Activated CD8-positive, alpha-beta memory T cell treated with anti-CD3 and anti-CD28 coated beads, Interleukin-2, amount 50 U/mL, for 4 hours (primary cell): ENCODE measurements at regions not wholly inside any gene's neighbourhood (a gene's known extent, or its start where the extent isn't known, plus 50 kb on each side); places are given as distances from the start of the nearest gene placed in this dataset.
A peak's percentile ranks its signal among the peaks of the same experiment; 100 is the strongest.
"Not testable (repeated sequence)": the region's sequence is repeated elsewhere in the genome, so short reads cannot be mapped to it uniquely, and the experiment has no call there.

Source experiments
- DNase-seq: peaks from one replicate; pipeline ENCODE4 v3.0.0-alpha.2; 2020

DNA sequence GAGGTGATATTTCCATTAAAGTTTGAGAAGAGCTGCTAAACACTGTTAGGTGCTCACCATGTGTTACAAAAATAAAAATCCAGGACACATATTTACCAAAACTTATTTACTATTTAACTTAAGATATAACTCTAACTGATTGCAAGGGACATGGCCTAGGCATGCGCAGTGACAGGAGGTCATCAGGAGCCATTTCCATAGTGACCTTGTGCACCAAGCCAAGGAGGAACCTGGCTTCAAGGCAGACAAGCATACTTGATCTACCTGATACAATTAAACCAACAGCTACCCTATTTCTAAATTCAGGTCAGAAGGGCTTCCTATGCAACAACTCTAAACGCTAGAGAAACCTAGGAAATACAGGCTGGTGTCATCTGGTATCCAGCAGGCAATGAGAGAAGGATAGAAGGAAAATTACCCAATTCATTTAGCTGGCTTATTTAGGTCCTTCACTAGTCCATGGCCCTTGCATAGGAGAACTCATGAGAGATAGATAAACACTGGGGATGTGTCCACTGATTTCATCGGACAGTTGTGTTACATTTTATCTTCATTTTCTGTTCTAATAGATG is 134.4 kb downstream of the FOXB1 start:
- no peak for DNase-seq

DNA sequence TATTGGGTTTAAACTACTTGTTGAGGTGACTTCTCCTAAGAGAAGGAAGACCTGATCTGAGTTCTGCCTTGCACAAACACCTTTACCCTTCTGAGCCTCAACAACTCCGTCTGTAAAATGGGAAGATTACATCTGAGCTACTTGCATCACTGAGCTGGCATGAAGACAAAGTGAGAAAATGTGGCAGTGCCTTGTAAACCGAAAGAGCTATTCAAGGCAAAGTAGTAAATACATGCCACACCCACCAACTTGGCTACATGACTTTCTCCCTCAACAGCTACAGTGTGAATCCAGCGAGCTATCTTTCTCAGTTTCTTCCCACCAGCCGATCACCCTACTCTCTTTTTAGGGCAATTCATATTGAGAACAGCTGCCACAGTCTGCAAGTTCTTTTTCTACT is 148.3 kb downstream of the FOXB1 start:
- no peak for DNase-seq

DNA sequence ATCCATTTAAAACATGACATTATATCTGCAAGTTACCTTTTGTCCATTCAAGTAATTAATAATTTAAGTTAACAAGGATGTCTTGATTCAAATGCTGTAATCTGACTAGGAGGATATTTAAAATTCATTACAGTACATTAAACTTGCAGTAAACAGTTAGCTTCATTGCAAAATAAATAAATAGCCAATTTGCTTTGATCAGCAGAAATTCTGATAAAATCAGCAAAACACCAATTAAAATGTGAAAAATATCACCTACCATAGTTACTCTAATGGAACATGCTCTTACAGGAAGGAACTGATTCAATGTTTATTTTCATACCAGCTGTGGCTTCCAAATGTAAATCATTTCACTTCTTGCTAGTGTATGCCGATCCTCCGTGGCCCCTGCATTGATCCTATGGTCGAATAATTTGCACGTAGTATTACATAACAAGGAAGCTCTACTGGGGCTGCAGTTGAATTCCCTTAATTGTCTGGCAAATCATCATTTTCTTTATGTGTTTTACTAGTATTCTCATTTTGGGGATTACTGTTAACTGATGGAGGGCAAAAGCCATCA is 150.7 kb downstream of the FOXB1 start:
- no peak for DNase-seq

DNA sequence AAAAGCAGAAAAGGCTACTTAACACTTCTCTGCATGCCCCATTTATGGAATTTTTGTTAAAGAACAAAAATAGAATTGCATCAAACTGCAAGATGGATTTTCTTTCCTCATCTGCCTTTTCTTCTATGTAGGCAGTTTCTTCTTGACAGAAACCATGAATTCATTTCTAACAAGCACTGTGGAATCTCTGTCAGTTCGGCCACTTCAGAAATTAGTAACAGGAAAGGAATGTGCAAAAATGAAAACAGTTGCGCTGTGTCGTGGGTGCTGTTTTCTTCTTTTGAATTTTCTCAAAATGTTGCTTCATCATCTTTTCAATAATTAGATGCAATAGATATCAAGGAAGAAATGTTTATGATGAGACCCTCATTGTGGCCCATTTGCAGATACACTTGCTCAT is 151.6 kb downstream of the FOXB1 start:
- DNase-seq, result no peak

DNA sequence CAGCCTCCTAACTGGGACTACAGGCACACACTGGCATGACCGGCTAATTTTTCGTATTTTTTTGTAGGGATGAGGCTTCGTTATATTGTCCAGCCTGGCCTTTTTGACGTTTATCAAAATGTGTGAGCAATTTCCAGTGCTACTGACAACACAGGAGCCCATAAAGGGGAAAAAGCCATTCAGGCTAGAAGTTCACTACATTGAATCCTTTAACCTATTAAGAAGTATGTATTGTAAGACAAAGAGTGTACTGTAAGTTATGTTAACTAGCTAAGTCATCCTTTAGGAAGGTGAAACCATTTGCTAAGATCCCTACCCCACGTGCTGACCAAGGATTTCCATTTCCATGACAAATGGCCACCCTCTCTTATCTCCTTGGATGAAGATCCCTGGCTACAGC is 156.8 kb downstream of the FOXB1 start:
- no peak for DNase-seq

DNA sequence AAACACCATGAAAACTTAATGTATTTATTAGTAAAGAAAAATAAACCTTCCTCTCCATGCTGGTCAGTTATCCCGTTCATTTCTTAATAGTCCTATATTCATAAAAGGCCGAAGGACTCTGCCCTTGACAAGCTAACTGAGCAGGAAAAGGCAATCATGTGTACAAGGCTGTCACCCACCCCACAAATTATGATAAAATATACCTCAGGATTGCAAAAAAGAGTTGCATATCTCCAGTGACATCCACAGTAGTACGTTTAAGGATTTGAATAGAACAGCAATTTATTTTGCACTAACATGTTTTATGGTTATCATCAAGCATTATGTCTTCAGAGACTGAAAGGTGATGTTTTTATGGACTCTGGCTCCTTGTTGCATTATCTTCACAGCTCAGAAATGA is 157.6 kb downstream of the FOXB1 start:
- DNase-seq, result no peak

DNA sequence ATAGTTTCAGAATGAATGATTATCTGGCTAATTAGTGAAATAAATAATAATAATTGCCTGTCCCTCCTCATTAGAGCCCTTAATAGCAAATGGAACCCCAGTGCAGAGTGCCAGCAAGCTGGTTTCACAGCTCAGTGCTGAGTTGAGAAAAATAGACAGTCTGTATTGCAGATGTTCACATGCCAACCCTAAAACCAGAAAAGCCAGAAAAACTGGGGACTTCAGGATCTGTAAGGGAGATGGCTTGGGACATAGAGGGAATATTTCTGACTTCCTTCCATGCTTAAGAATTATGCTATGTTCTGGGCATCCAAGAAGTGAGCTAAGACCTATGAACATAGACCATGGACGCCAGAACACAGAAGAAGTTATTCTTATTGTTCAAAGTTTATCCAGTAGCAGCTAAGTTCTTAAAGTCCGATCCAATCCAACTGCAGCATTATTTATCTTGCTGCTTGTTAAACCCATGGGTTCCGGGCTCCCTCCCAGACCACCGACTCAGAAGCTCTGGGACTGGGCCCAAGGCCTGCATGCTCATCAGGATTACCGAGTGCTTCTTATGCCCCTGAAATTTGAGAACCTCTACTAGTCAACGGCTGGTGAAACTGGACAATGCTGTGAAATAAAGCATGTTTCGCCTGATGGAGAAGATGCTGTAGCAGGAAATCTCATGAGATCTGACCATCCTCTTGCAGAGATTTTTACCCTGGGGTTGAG is 158.3 kb downstream of the FOXB1 start:
- DNase-seq, result no peak

DNA sequence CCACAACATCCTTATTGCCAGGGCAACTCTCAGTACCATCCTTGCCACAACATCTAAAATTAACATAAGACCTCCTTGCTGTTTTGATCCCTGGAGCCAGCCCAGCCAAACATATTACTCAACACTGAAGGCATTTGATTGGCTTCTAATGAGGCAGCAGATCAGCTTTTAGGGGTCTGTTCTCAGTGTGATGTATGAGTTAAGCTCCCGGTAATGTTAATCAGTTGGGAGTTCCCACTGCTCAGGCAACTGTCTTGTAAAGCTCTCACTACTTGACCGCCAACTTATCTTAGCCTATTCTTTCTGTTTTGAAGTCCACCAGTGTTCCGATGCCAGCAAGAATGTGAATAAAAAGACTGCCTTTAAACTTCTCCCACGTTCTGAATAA is 158.9 kb downstream of the FOXB1 start:
- DNase-seq, result no peak

DNA sequence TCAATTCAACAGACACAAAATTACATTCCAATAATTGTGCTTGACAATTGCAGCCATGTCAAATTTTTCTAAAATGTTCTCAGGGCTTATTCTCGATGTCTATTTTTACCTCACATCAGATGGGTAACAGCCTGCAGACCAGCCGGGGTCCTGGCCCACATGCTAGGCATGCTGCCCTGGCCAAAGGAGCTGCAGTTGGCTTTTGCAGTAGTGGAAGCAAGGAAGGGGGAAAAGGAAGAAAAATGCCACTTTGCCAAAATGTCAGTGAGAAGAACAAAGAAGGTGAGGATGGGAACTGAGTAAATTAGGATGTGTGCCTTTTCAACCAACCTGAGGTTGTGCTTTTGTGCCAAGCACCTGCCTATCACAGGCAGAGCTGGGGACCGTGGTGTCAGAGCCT is 161.0 kb downstream of the FOXB1 start:
- DNase-seq, result no peak

DNA sequence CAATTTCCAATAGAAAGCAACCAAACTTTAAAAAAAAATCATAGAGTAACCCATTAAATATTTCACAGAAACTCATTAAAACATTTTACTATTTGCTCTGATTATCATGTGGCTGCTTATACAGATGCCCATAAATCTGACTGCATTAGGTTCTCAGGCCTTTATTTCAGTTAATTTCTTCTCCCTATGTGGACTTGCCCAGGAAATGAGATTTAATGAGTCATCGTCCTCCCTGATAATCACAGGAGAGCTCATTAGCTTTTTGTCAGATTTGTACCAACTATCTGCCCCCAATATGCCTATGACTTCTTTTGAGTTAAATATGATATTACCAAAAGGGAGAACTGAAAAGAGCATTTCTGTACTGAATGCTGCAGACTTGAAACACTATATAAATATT is 168.0 kb downstream of the FOXB1 start:
- DNase-seq, result no peak

DNA sequence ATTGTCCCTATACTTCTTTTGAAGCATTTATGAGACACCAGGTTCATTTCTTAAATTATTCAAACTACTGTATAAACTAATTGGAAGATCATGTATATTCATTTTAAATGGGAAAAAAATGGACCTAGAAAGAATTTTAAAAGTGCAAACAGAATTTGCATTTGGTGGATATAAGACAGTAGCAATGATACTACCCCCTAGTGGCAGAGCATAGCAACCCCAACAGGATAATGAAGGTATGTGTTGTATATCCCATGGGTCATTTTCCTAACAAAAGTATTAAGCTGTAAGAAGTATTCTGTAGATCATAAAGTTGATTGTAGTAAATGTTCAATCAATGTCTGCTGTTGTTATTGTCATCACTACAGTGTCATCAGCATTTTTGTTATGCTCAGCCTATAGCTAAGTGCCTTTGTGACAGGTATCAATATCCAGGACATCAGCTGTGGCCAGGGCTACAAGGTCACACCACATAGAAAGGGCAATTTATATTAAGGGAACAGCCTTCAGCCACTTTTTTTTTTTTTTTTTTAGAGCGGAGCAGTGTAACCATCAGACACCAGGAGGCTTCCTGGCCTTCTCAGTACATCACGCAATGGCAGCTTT is 175.8 kb downstream of the FOXB1 start:
- peak; percentile 21 for DNase-seq

DNA sequence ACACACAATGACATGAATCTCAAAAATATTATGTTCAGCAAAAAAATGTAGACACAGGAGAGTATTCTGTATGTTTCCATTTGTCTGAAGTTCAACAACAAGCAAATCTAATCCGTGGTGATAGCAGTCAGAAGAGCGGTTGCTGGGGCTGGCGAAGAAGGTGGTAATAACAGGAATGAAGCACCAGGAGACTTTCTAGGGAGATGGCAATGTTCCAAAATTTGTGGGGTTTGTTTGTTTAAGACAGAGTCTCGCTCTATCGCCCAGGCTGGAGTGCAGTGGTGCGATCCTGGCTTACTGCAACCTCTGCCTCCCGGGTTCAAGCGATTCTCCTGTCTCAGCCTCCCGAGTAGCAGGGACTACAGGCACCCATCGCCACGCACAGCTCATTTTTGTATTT is 177.8 kb downstream of the FOXB1 start:
- DNase-seq, result not testable (repeated sequence)

DNA sequence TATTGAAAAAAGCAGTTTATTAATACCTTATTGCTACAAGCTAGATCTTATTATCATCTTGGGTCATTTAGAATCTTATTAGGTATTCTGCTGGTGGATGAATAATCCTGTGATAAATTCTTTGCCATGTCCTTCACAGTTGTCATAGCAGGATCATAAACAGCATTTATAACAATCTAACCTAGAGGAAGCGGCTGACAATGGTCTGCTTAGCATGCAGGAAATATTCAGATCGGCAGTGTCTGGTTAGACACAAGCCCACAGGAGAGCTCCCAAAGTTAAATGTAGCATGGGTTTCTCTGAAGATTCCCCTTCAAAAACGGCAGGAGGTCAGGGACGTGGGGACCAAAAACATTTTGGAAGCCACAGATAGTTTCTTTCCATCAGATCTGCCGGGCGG is 179.3 kb downstream of the FOXB1 start:
- DNase-seq, result no peak

DNA sequence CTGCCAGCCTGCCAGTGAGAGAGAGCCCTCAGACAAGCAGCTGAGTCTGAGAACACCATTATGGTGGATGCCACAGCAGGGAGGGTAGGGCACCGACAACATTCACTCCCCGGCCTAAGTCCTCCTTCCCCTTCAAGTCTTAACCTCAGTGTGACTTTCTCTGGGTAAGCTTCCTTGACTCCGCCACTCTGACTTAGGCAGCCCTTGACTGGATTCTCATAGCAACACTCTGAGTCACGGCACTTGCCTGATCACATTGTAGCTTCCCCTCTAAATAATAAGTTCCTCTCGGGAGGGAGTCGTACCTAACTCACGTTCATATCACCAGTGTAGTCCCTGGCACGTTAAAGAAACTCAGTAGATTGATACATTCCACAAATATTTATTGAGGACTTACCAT is 180.5 kb downstream of the FOXB1 start:
- DNase-seq, result no peak

DNA sequence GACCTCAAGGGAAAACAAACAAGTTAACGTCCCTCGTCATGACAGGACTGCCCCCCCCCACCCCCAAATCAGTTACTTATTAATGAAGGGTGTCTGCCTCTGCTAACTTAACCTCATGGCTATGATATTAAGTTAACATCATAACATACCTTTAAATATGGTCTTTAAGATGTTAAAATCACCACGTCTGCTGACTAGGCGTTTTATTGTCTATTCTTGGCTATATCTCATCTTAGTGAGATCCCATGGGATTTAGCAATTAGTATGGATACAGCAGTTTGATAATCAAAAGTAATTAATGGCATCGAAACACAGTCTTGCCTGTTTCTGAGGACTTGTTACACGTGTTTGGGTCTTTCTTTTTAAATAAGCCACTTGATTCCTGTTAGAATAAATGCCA is 186.9 kb downstream of the FOXB1 start:
- DNase-seq, result no peak

DNA sequence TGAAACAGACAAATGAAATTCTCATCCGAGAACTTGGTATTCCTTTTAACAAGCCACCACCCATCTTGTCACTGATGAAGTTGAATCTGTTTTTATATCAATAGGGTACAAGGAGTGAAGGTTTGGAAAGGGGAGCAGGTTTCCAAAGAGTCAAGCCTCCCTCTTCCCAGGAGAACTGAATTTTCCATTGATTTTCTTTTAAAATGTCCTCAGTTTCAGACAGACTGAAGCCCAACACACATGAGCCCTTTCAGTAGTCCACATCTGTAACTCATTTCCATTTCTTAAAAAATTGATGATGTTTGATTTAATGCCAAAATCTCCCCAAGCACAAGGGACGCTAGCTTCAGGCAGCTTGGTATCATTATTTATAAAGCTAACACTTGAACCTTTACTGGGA is 187.7 kb downstream of the FOXB1 start:
- DNase-seq, result no peak

DNA sequence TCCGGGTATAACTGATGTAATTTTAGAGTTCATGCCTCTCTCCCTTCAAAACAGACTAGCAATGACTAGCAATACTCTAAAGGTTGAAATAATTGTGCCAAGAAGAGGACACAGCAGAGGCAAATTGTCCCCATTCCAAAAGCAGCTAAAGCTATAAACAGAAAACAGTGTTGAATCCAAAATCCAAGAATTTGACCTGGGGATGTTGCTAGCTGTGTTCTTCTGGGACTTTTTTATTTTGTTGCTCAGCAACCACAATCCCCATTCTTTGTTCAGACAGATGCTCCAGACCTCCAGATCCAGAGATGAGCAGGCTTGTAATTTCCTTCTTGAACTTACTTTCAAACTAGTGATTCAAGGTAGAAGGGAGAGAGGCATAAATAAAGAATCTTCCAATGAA is 191.5 kb downstream of the FOXB1 start:
- no peak for DNase-seq

DNA sequence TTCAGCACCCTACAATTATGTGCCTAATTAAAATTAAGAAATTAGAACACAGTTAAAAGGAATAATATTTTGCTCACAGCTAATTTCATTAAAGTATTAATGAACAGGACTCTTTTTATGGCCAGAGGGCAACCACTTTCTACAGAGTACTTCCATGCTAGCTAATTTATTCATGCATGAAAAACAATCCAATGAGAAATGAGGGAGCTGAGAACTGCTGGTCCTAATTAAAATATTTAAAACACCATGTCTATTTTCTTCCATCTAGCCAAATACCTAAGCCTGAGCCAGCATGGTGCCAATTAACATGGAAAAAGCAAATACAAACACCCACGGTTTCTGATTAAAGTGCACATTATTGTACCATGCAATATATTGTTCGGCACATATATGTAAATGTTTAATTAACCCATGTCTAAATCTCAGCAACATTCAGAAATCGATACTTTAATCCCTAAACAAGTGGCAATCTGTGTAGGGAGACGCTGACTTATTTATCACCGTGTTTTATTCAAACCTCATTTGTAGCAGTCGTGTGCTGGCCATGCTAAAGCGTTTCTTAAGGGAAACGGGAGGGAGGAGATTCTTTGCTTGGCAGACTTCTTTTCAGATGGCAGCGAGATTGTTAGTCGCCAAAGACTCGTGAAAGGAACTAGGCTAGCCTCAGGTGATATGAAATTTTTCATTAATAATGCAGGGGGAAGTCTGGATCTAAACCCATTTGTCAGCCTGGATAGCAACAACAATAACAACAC is 193.5 kb downstream of the ANXA2 start:
- no peak for DNase-seq

DNA sequence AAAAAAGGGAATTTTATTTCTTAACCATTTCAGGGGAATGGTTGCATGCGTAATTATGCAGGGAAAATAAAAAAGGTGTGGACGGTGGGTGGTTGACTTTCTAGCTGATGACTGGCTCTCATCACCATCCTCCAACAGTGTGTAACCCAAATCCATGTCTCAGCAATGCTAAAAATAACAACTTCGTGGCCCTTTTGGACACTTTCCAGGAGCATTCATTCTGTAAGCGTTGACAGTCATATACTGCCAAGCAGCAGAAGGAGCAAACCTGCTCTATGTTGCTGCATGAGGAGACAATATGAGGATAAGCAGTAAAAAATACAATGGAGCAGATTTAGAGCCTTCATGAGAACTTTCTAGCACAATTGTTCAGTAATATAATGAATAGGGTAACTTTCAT is 189.1 kb downstream of the ANXA2 start:
- DNase-seq, result no peak

DNA sequence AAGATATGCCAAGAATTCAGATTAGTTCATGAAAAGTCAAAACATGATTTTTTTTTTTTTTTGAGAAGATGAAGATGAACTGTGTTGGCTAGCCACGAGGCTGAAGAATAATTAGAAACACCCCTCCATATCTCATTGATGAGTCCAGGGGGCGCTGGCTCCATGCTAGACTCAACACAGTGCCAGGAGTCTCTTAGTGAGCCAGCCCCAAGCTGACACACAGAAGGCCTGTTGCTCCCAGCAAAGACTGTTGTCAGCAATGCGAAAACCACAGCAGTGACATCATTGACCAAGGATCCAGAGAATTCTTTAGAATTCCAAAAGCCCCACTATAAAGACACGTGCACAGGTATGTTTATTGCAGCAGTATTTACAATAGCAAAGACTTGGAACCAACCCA is 185.2 kb downstream of the ANXA2 start:
- no peak for DNase-seq

DNA sequence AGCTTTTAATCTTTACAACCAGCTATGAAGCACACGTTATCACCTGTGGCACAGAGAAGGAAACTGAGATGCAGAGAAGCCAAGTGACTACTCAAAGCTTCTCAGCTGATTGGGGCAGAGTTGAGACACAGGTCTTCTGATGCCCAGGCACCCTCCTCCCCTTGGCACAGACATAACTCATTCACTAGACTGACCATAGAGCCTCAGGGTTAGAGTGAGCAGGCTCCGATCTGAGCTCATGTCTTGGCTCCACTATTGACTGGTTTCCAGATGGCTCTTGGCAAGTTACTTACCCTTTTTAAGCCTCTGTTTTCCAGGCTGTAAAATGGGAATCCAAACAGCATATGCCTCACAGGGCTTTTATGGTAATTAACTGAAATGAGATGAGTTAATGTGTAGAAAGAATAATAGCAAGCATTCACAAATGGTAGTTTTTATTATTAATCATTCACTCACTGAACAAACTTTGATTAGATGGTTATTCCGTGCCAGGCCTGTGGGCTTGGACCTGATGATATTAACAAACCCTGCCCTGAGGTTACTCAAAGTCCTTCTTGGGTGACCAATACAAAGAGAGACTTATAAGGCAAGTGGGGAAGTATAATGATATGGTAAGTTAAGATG is 184.3 kb downstream of the ANXA2 start:
- no peak for DNase-seq

DNA sequence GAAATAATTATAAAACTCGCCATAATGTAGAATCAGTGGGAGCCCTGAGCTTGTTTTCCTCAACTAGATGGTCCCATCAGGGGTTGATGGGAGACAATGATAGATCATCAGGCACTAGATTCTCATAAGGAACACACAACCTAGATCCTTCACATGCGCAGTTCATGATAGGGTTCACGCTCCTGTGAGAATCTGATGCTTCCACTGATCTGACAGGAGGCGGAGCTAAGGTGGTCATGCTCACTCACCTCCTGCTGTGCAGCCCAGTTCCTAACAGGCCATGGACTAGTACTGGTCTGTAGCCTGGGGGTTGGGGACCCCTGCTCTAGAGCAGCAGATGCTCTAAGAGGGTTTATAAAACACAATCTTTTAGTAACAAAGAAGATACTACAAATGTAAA is 183.6 kb downstream of the ANXA2 start:
- DNase-seq, result no peak

DNA sequence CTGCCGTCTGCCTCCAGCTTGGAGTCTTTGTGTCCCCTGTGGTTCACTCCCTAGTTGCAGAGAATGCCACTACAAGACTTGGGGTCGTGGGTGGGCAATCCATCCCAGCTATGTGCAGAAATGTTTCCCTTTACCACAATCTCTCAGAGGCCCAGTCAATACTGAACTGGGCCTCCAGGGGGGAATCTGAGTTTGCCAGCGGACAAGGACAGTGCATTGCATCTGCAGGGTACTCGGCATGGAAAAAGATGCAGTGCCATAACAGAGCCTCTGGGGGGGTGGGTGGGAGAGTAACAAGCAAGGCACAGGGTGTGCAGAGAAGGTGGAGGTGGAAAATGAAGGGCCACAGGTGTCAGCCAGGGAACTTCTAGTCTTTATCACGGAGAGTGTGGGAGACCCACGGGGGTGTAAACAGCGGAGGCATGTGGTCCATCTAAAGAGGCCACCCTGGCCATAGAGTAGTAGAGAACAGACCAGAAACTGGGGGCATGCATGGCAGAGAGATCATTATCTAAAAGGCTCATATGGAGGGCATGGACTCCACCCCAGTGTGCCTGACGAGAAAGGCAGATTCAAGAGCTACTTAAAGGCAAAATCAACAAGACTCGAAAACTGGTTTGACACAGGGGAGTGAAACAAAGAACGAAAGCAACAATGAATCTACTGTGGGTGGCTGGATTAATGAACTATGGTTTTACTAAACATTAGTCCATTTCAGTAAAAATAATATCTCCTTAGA is 182.4 kb downstream of the ANXA2 start:
- no peak for DNase-seq
